H1 (cell line): ENCODE measurements at regions not wholly inside any gene's neighbourhood (a gene's known extent, or its start where the extent isn't known, plus 50 kb on each side); places are given as distances from the start of the nearest gene placed in this dataset.
A peak's percentile ranks its signal among the peaks of the same experiment; 100 is the strongest.

Source experiments
- CTCF ChIA-PET: fragments of 300-600 bp; sonication (Branson Sonifier 250); formaldehyde crosslinking; loops from one replicate; lab custom pipeline; 2021; ENCODE audit not compliant: partially characterized antibody; lab: Charles Lee
- POLR2A ChIA-PET: fragments of 300-600 bp; sonication (Branson Sonifier 250); formaldehyde crosslinking; loops from one replicate; lab custom pipeline; 2021; ENCODE audit warnings: inconsistent platforms; ENCODE audit not compliant: partially characterized antibody; lab: Charles Lee
- DNase-seq, 2 experiments: peaks; one replicate each; pipeline versions ENCODE4 v3.0.0 to v3.0.0-alpha.2; 2010 to 2022; ENCODE audit warnings: low spot score in 2 of 2, low read depth in 1 of 2, mixed read lengths in 1 of 2
- FAIRE-seq: peaks from 2 replicates; lab custom pipeline; 2011; peaks lifted over from hg19 to GRCh38; lab: Jason Lieb, UNC
- H2AFZ ChIP-seq: 2 replicates; pipeline ENCODE4 v1.8.1; 2012; ENCODE audit warnings: low read length, inconsistent platforms
- H2AK5ac ChIP-seq: 2 replicates; pipeline ENCODE4 v1.6.1; 2013; ENCODE audit warnings: low read depth, low read length
- H2BK120ac ChIP-seq: replicated peaks from 2 replicates; pipeline ENCODE3; 2013; ENCODE audit warnings: low read depth, low read length, inconsistent platforms
- H2BK12ac ChIP-seq: 2 replicates; pipeline ENCODE4 v1.6.1; 2013; ENCODE audit warnings: low read depth, low read length
- H2BK15ac ChIP-seq: 2 replicates; pipeline ENCODE4 v1.6.1; 2013; ENCODE audit warnings: low read length
- H2BK20ac ChIP-seq: 2 replicates; pipeline ENCODE4 v1.6.1; 2013; ENCODE audit warnings: low read length
- H2BK5ac ChIP-seq: 2 replicates; pipeline ENCODE4 v1.6.1; 2013; ENCODE audit warnings: low read depth, low read length
- H3K14ac ChIP-seq: 2 replicates; pipeline ENCODE4 v1.6.1; 2013; ENCODE audit warnings: inconsistent platforms; ENCODE audit not compliant: insufficient read length
- H3K18ac ChIP-seq: 2 replicates; pipeline ENCODE4 v1.6.1; 2013; ENCODE audit warnings: low read length; ENCODE audit errors: extremely low read depth
- H3K23ac ChIP-seq: 2 replicates; pipeline ENCODE4 v1.6.1; 2013; ENCODE audit warnings: inconsistent platforms; ENCODE audit not compliant: insufficient read length
- H3K23me2 ChIP-seq: 2 replicates; pipeline ENCODE4 v1.6.1; 2013; ENCODE audit warnings: low read depth, low read length
- H3K27ac ChIP-seq: 2 replicates; pipeline ENCODE4 v1.6.1; 2011; ENCODE audit warnings: low read depth, low read length, inconsistent platforms
- H3K27me3 ChIP-seq, 4 experiments: replicated peaks in 1 of 4; 1 replicate in 1 of 4; 2 replicates in 3 of 4; pipeline versions ENCODE4 v1.6.1 to v1.8.1; 2011 to 2013; ENCODE audit warnings: low read length in 3 of 4, mild to moderate bottlenecking in 3 of 4, inconsistent platforms in 2 of 4, mixed read lengths in 2 of 4, moderate library complexity in 1 of 4; ENCODE audit not compliant: control insufficient read depth in 3 of 4, insufficient read depth in 3 of 4; ENCODE audit errors: extremely low read depth in 1 of 4
- H3K36me3 ChIP-seq, 4 experiments: 2 replicates each; pipeline versions ENCODE4 v1.6.1 to v1.8.1; 2011 to 2013; ENCODE audit warnings: mild to moderate bottlenecking in 4 of 4, low read length in 3 of 4, moderate library complexity in 2 of 4, control low read depth in 1 of 4, inconsistent platforms in 1 of 4; ENCODE audit not compliant: insufficient read depth in 4 of 4, control insufficient read depth in 2 of 4
- H3K4ac ChIP-seq: replicated peaks from 2 replicates; pipeline ENCODE3; 2013; ENCODE audit warnings: low read length, low read depth, mixed read lengths, inconsistent platforms; ENCODE audit not compliant: insufficient read length
- H3K4me1 ChIP-seq, 4 experiments: replicated peaks in 1 of 4; 1 replicate in 1 of 4; 2 replicates in 3 of 4; pipeline versions ENCODE4 v1.6.1 to v1.8.1; 2011 to 2013; ENCODE audit warnings: low read length in 3 of 4, inconsistent platforms in 2 of 4, mixed read lengths in 1 of 4; ENCODE audit not compliant: insufficient read depth in 4 of 4, control insufficient read depth in 3 of 4
- H3K4me2 ChIP-seq, 2 experiments: 2 replicates each; pipeline versions ENCODE4 v1.6.1 to v1.8.1; 2011 to 2013; ENCODE audit warnings: low read depth in 2 of 2, low read length in 2 of 2, control low read depth in 1 of 2, inconsistent platforms in 1 of 2, mild to moderate bottlenecking in 1 of 2; ENCODE audit not compliant: insufficient read depth in 1 of 2
- H3K4me3 ChIP-seq, 4 experiments: fragments of 200-600, 300-600 bp in 1 of 4; sonication (generic), shearing (Covaris generic), sonication (Bioruptor Twin) in 1 of 4; 2 replicates each; pipeline versions ENCODE4 v1.5.1 to v1.8.1; 2011 to 2016; ENCODE audit warnings: low read length in 4 of 4, low read depth in 3 of 4, control low read depth in 2 of 4, inconsistent platforms in 2 of 4, mild to moderate bottlenecking in 2 of 4, mixed read lengths in 1 of 4, moderate library complexity in 1 of 4; ENCODE audit not compliant: insufficient read depth in 2 of 4; ENCODE audit errors: extremely low read depth in 1 of 4
- H3K56ac ChIP-seq: replicated peaks from 2 replicates; pipeline ENCODE3; 2013; ENCODE audit warnings: low read depth, mild to moderate bottlenecking, mixed read lengths, low read length, inconsistent platforms; ENCODE audit not compliant: insufficient read length
- H3K79me1 ChIP-seq: 2 replicates; pipeline ENCODE4 v1.6.1; 2013; ENCODE audit warnings: low read depth, low read length, control low read depth
- H3K79me2 ChIP-seq, 2 experiments: 2 replicates each; pipeline versions ENCODE4 v1.6.1 to v1.8.1; 2012 to 2013; ENCODE audit warnings: low read length in 2 of 2, mild to moderate bottlenecking in 2 of 2, inconsistent platforms in 1 of 2; ENCODE audit not compliant: insufficient read depth in 2 of 2, control insufficient read depth in 1 of 2
- H3K9ac ChIP-seq, 4 experiments: replicated peaks in 1 of 4; 1 replicate in 1 of 4; 2 replicates in 3 of 4; pipeline versions ENCODE4 v1.6.1 to v1.8.1; 2011 to 2013; ENCODE audit warnings: low read depth in 3 of 4, low read length in 3 of 4, control low read depth in 2 of 4, mild to moderate bottlenecking in 2 of 4, moderate library complexity in 2 of 4, inconsistent platforms in 1 of 4; ENCODE audit errors: extremely low read depth in 1 of 4
- H3K9me3 ChIP-seq, 2 experiments: 2 replicates each; pipeline versions ENCODE4 v1.6.1 to v1.8.1; 2012 to 2013; ENCODE audit warnings: mild to moderate bottlenecking in 2 of 2, moderate library complexity in 2 of 2, control low read depth in 1 of 2, inconsistent platforms in 1 of 2, low read depth in 1 of 2, low read length in 1 of 2, mixed read lengths in 1 of 2; ENCODE audit not compliant: insufficient read depth in 2 of 2
- H4K20me1 ChIP-seq, 2 experiments: replicated peaks in 1 of 2; 2 replicates each; pipeline versions ENCODE3 to v1.8.1; 2011 to 2013; ENCODE audit warnings: inconsistent platforms in 2 of 2, low read length in 2 of 2, mild to moderate bottlenecking in 1 of 2; ENCODE audit not compliant: insufficient read depth in 2 of 2, control insufficient read depth in 1 of 2
- H4K5ac ChIP-seq: 2 replicates; pipeline ENCODE4 v1.6.1; 2013; ENCODE audit warnings: low read length, low read depth, mixed read lengths, inconsistent platforms; ENCODE audit not compliant: insufficient read length
- H4K8ac ChIP-seq: 2 replicates; pipeline ENCODE4 v1.8.0; 2013; ENCODE audit warnings: mild to moderate bottlenecking, moderate library complexity, low read length, inconsistent platforms; ENCODE audit not compliant: insufficient read depth; ENCODE audit errors: extremely low read depth
- H4K91ac ChIP-seq: replicated peaks from 2 replicates; pipeline ENCODE3; 2013; ENCODE audit warnings: low read length, mixed read lengths, inconsistent platforms; ENCODE audit not compliant: insufficient read length
- ASH2L ChIP-seq: fragments of 200-600, 300-600 bp; sonication (generic); IDR thresholded peaks from one replicate; pipeline ENCODE4 v1.7.1; 2017; ENCODE audit warnings: low read length
- CTBP2 ChIP-seq: IDR thresholded peaks from 2 replicates; pipeline ENCODE4 v1.7.0; 2011; ENCODE audit warnings: borderline replicate concordance, mild to moderate bottlenecking, moderate library complexity, mixed read lengths, low read length; ENCODE audit not compliant: insufficient read depth, insufficient read length
- CTCF ChIP-seq, 3 experiments: IDR thresholded peaks; 1 replicate in 2 of 3; 2 replicates in 1 of 3; pipeline versions ENCODE4 v1.5.1 to v1.6.1; 2011; ENCODE audit warnings: low read length in 3 of 3, mild to moderate bottlenecking in 3 of 3, inconsistent platforms in 2 of 3, low read depth in 1 of 3, moderate library complexity in 1 of 3; ENCODE audit not compliant: insufficient read depth in 1 of 3; ENCODE audit errors: control extremely low read depth in 1 of 3
- E2F6 ChIP-seq: IDR thresholded peaks from 2 replicates; pipeline ENCODE4 v1.6.1; 2012; ENCODE audit warnings: inconsistent platforms
- JUN ChIP-seq: IDR thresholded peaks from 2 replicates; pipeline ENCODE4 v1.6.1; 2011; ENCODE audit warnings: low read depth, mild to moderate bottlenecking, improper control_type of control experiment, low read length
- NANOG ChIP-seq: IDR thresholded peaks from 2 replicates; pipeline ENCODE4 v1.6.1; 2011; ENCODE audit warnings: low read length, low read depth, mild to moderate bottlenecking, inconsistent platforms; ENCODE audit not compliant: insufficient read depth, poor library complexity, severe bottlenecking
- NRF1 ChIP-seq: IDR thresholded peaks from 2 replicates; pipeline ENCODE4 v1.6.1; 2011; ENCODE audit warnings: mild to moderate bottlenecking, low read depth, low read length, improper control_type of control experiment
- PHF8 ChIP-seq: fragments of 200-600 bp; sonication (generic); conservative IDR thresholded peaks from 2 replicates; pipeline ENCODE4 v1.7.1; 2012; ENCODE audit warnings: low read depth, mild to moderate bottlenecking, inconsistent platforms, low read length, moderate library complexity
- USF2 ChIP-seq: IDR thresholded peaks from 2 replicates; pipeline ENCODE4 v1.6.1; 2011; ENCODE audit warnings: low read length, improper control_type of control experiment
- ZNF274 ChIP-seq: IDR thresholded peaks from 2 replicates; pipeline ENCODE4 v1.7.0; 2012; ENCODE audit warnings: low read length, borderline replicate concordance; ENCODE audit errors: extremely low read depth
- WGBS, 2 experiments: shearing (Covaris generic) in 1 of 2; methylation state at CpG; one replicate each; pipeline versions ENCODE4 v1.1.6 to v1.1.7; 2013 to 2015; ENCODE audit warnings: low lambda C conversion rate in 2 of 2, mixed read lengths in 2 of 2, inconsistent platforms in 1 of 2, low coverage in 1 of 2, missing lambda C conversion rate in 1 of 2; ENCODE audit not compliant: insufficient replicate concordance in 2 of 2, insufficient coverage in 1 of 2, insufficient read length in 1 of 2; ENCODE audit errors: extremely low coverage in 1 of 2, missing lambda C conversion rate in 1 of 2; 5-methylcytosine and 5-hydroxymethylcytosine counted together

GRCh38 chr14:26966908-26967307, 369.1 kb upstream of the NOVA1 start:
- Histone ChIP-seq H4K5ac (no peak overlapping the region), H2AFZ (peak overlapping the region; percentile 34; the same call in 1 of the 2 replicates), H2BK15ac (no peak overlapping the region), H3K79me1 (no peaks in the 10 kb centered on the region), H3K4me2 (no peak overlapping the region), H3K4me3 (no peak overlapping the region), H3K27ac (no peak overlapping the region)
- peak; percentile 69 for FAIRE-seq
- POLR2A ChIA-PET = no interaction called here
- WGBS, 2 experiments = 85% methylated on average over 3 of the region's 3 CpGs; no CpG with 5 or more reads in 1 of the 2 experiments
- TF ChIP-seq NANOG (no peak), ZNF274 (no peak), JUN (no peak), USF2 (no peak), ASH2L (no peak), CTCF (IDR thresholded peaks at IDR 0.05; ENCODE audit: control extremely low read depth in 1 of 3, insufficient read depth in 1 of 3, low read depth in 1 of 3, low read length in 3 of 3) (no peak), NRF1 (no peak), PHF8 (no peak), CTBP2 (no peak), E2F6 (no peak)
- TF ChIP-seq, all 59 proteins: peak for 0
- no peak overlapping the region for H3K4ac ChIP-seq
- H2BK120ac ChIP-seq = no peak overlapping the region
- no peak overlapping the region for H3K14ac ChIP-seq
- no peak overlapping the region for H2AK5ac ChIP-seq
- no peaks in the 10 kb centered on the region for H3K27me3 ChIP-seq
- H2BK20ac ChIP-seq = no peak overlapping the region
- no peak overlapping the region for H4K8ac ChIP-seq
- no peak overlapping the region for H3K9ac ChIP-seq
- H4K20me1 ChIP-seq = no peaks in the 10 kb centered on the region
- no peaks in the 10 kb centered on the region for H3K4me1 ChIP-seq
- no peak for DNase-seq
- no peaks in the 10 kb centered on the region for H3K79me2 ChIP-seq
- no peak overlapping the region for H2BK12ac ChIP-seq
- H3K23ac ChIP-seq = no peak overlapping the region
- H2BK5ac ChIP-seq = no peak overlapping the region
- no peak overlapping the region for H4K91ac ChIP-seq
- no peaks in the 10 kb centered on the region; a peak in 1 of 4 replicates for H3K9me3 ChIP-seq
- no peaks in the 10 kb centered on the region for H3K23me2 ChIP-seq
- CTCF ChIA-PET = no interaction called here
- no peak overlapping the region for H3K18ac ChIP-seq
- H3K56ac ChIP-seq = no peak overlapping the region
- no peaks in the 10 kb centered on the region for H3K36me3 ChIP-seq
